ENCODE measurements at regions not wholly inside any gene's neighbourhood (a gene's known extent, or its start where the extent isn't known, plus 50 kb on each side); places are given as distances from the start of the nearest gene placed in this dataset.
"Not testable (repeated sequence)": the region's sequence is repeated elsewhere in the genome, so short reads cannot be mapped to it uniquely, and the experiment has no call there.

DNA sequence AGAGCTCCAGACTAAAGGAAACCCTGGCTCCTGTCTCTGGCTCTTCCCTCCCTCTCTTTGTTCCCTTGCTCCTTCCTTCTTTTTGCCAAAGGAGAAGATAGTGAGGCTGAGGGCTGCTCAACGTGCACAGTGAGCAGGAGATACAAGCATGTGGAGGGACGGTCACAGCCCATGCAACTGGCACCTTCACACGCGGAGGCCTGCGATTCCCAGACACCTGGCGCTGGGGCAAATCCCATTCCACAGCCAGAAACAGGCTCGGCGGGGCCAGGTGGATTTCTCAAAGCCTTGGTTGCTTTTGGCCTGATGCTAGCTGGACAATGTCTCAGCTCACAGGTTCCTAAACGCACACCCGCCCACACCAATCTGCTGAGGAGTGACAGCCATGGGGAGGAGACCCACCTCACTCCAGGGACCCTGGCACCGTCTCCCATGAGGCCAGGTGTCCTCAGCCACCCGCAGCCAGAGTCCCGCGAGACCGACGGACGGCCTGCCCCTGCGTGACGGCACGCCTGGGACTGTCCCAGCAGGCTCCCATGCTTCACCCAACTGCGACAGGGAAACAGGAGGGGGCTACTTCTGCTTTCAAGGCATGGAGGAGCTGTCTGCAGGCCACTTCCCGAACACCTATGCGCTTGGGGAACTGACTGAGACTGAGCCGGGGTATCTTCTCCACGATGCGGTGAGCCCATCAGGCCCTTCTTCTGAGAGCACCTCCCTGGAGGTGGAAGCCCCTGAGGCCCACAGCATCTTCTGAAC, 56.2 kb upstream of the SPN start:
- TF ChIP-seq, protein P1, sequence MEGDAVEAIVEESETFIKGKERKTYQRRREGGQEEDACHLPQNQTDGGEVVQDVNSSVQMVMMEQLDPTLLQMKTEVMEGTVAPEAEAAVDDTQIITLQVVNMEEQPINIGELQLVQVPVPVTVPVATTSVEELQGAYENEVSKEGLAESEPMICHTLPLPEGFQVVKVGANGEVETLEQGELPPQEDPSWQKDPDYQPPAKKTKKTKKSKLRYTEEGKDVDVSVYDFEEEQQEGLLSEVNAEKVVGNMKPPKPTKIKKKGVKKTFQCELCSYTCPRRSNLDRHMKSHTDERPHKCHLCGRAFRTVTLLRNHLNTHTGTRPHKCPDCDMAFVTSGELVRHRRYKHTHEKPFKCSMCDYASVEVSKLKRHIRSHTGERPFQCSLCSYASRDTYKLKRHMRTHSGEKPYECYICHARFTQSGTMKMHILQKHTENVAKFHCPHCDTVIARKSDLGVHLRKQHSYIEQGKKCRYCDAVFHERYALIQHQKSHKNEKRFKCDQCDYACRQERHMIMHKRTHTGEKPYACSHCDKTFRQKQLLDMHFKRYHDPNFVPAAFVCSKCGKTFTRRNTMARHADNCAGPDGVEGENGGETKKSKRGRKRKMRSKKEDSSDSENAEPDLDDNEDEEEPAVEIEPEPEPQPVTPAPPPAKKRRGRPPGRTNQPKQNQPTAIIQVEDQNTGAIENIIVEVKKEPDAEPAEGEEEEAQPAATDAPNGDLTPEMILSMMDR (IDR thresholded peaks at IDR 0.05), result not testable (repeated sequence)
- TF ChIP-seq POLR2A, POLR2AphosphoS5 (IDR thresholded peaks at IDR 0.05): not testable (repeated sequence)
